ENCODE measurements at regions not wholly inside any gene's neighbourhood (a gene's known extent, or its start where the extent isn't known, plus 50 kb on each side); places are given as distances from the start of the nearest gene placed in this dataset.

- TF ChIP-seq ATF6 (CRISPR knock-in tag; IDR thresholded peaks at IDR 0.05) = no peak
- no peak for TF ChIP-seq TCF7 (CRISPR knock-in tag; IDR thresholded peaks at IDR 0.05; ENCODE audit: low read depth)
- TF ChIP-seq ARID4B (CRISPR knock-in tag; IDR thresholded peaks at IDR 0.05; ENCODE audit: borderline replicate concordance) = no peak
- TF ChIP-seq, protein P1, sequence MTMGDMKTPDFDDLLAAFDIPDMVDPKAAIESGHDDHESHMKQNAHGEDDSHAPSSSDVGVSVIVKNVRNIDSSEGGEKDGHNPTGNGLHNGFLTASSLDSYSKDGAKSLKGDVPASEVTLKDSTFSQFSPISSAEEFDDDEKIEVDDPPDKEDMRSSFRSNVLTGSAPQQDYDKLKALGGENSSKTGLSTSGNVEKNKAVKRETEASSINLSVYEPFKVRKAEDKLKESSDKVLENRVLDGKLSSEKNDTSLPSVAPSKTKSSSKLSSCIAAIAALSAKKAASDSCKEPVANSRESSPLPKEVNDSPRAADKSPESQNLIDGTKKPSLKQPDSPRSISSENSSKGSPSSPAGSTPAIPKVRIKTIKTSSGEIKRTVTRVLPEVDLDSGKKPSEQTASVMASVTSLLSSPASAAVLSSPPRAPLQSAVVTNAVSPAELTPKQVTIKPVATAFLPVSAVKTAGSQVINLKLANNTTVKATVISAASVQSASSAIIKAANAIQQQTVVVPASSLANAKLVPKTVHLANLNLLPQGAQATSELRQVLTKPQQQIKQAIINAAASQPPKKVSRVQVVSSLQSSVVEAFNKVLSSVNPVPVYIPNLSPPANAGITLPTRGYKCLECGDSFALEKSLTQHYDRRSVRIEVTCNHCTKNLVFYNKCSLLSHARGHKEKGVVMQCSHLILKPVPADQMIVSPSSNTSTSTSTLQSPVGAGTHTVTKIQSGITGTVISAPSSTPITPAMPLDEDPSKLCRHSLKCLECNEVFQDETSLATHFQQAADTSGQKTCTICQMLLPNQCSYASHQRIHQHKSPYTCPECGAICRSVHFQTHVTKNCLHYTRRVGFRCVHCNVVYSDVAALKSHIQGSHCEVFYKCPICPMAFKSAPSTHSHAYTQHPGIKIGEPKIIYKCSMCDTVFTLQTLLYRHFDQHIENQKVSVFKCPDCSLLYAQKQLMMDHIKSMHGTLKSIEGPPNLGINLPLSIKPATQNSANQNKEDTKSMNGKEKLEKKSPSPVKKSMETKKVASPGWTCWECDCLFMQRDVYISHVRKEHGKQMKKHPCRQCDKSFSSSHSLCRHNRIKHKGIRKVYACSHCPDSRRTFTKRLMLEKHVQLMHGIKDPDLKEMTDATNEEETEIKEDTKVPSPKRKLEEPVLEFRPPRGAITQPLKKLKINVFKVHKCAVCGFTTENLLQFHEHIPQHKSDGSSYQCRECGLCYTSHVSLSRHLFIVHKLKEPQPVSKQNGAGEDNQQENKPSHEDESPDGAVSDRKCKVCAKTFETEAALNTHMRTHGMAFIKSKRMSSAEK (CRISPR knock-in tag; IDR thresholded peaks at IDR 0.05; ENCODE audit: borderline replicate concordance) = no peak
- TF ChIP-seq STAT6 (CRISPR knock-in tag; conservative IDR thresholded peaks at IDR 0.05; ENCODE audit: low read depth) = no peak
Observed at GRCh38 chr13:85266331-85266730, 532.9 kb downstream of the SLITRK6 start (continued).

DNA sequence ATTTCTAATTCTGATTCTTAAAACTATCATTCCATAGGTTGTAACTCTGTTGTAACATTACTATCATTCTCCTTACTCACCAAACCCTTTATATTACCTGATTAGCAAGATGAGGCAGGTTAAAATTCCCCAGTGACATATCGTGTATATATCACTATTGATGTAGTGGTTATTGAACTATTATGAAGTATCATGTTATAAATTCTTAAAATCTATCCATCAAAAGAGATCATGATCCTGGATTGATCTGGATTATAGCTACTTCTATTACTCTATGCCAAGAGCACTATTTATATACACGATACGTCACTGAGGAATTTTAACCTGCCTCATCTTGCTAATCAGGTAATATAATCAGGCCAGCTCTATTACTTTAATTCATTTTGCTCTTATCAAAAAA lies 533.9 kb downstream of the SLITRK6 start:
- H3K36me3 Mint-ChIP-seq = no peaks in the 10 kb centered on the region
- POLR2A ChIA-PET = no interaction called here
- H3K27ac Mint-ChIP-seq = no peak overlapping the region
- no peak overlapping the region for H3K4me3 Mint-ChIP-seq
- H3K27me3 Mint-ChIP-seq (ENCODE audit: low read depth) = no peaks in the 10 kb centered on the region
- CTCF ChIA-PET = no interaction called here
- DNase-seq (ENCODE audit: low spot score) = no peak
- H3K9me3 Mint-ChIP-seq = no peaks in the 10 kb centered on the region
- H3K4me1 Mint-ChIP-seq = peaks cover 41% of the 10 kb centered on the region
- ATAC-seq = no peak
- TF ChIP-seq ARID4B (CRISPR knock-in tag; IDR thresholded peaks at IDR 0.05; ENCODE audit: borderline replicate concordance) (no peak), E2F5 (CRISPR knock-in tag; IDR thresholded peaks at IDR 0.05) (no peak), GABPB1 (CRISPR knock-in tag; IDR thresholded peaks at IDR 0.05) (no peak), TCF7 (CRISPR knock-in tag; IDR thresholded peaks at IDR 0.05; ENCODE audit: low read depth) (no peak), ZNF138 (CRISPR knock-in tag; conservative IDR thresholded peaks at IDR 0.05) (no peak), ZNF281 (CRISPR knock-in tag; IDR thresholded peaks at IDR 0.05) (no peak), OVOL2 (CRISPR knock-in tag; IDR thresholded peaks at IDR 0.05; ENCODE audit: borderline replicate concordance) (no peak), SP1 (CRISPR knock-in tag; conservative IDR thresholded peaks at IDR 0.05) (no peak), ZNF263 (CRISPR knock-in tag; IDR thresholded peaks at IDR 0.05; ENCODE audit: low read depth) (no peak), RELA (CRISPR knock-in tag; IDR thresholded peaks at IDR 0.05; ENCODE audit: borderline replicate concordance) (no peak)
